SK-N-SH (cell line): ENCODE measurements at regions not wholly inside any gene's neighbourhood (a gene's known extent, or its start where the extent isn't known, plus 50 kb on each side); places are given as distances from the start of the nearest gene placed in this dataset.
"Not testable (repeated sequence)": the region's sequence is repeated elsewhere in the genome, so short reads cannot be mapped to it uniquely, and the experiment has no call there.

Experiments
- CTCF ChIA-PET: fragments of 300-600, 350-600 bp; formaldehyde crosslinking; extraction: SDS; loops from one replicate; lab custom pipeline; 2021; lab: Yijun Ruan, JAX
- POLR2A ChIA-PET: fragments of 350-600 bp; sonication (Branson Sonifier 250); formaldehyde crosslinking; extraction: SDS; loops from one replicate; lab custom pipeline; 2020; ENCODE audit warnings: antibody characterized with exemption, inconsistent platforms; lab: Yijun Ruan, JAX
- DNase-seq: peaks from one replicate; pipeline ENCODE4 v3.0.0; 2012
- H2AFZ ChIP-seq: fragments of 200-600 bp; sonication (generic); 2 replicates; pipeline ENCODE4 v1.8.1; 2016; ENCODE audit warnings: antibody characterized with exemption, mild to moderate bottlenecking, low read depth
- H3F3A ChIP-seq: fragments of 200-600 bp; sonication (generic); replicated peaks from 2 replicates; pipeline ENCODE3; 2016; ENCODE audit warnings: antibody characterized with exemption, mild to moderate bottlenecking; ENCODE audit not compliant: insufficient read depth
- H3K27ac ChIP-seq, 2 experiments: fragments of 200-500 bp in 1 of 2; fragments of 200-600 bp in 1 of 2; sonication (Bioruptor generic) in 1 of 2; sonication (generic), shearing (Covaris generic) in 1 of 2; 2 replicates each; pipeline versions ENCODE4 v1.5.1 to v1.6.1; 2014 to 2016; ENCODE audit warnings: low read depth in 2 of 2, inconsistent platforms in 1 of 2, low read length in 1 of 2, mild to moderate bottlenecking in 1 of 2, mixed read lengths in 1 of 2
- H3K27me3 ChIP-seq: fragments of 200-600 bp; sonication (generic), shearing (Covaris generic); 2 replicates; pipeline ENCODE4 v1.6.1; 2016; ENCODE audit warnings: mixed run types; ENCODE audit not compliant: insufficient read depth
- H3K36me3 ChIP-seq, 2 experiments: fragments of 200-500 bp in 1 of 2; fragments of 200-600 bp in 1 of 2; sonication (Bioruptor generic) in 1 of 2; sonication (generic) in 1 of 2; replicated peaks in 1 of 2; 2 replicates each; pipeline versions ENCODE3 to v1.5.1; 2014 to 2016; ENCODE audit warnings: low read length in 1 of 2, mild to moderate bottlenecking in 1 of 2; ENCODE audit not compliant: insufficient read depth in 2 of 2, control insufficient read depth in 1 of 2
- H3K4me1 ChIP-seq, 2 experiments: fragments of 200-500 bp in 1 of 2; fragments of 200-600 bp in 1 of 2; sonication (Bioruptor generic) in 1 of 2; sonication (generic), shearing (Covaris generic) in 1 of 2; 2 replicates each; pipeline versions ENCODE4 v1.5.1 to v1.6.1; 2014 to 2016; ENCODE audit warnings: low read depth in 1 of 2, low read length in 1 of 2, mixed run types in 1 of 2; ENCODE audit not compliant: insufficient read depth in 2 of 2, control insufficient read depth in 1 of 2
- H3K4me2 ChIP-seq: fragments of 200-600 bp; sonication (generic), shearing (Covaris generic); 2 replicates; pipeline ENCODE4 v1.6.1; 2017; ENCODE audit warnings: mixed run types
- H3K4me3 ChIP-seq, 2 experiments: fragments of 200-500 bp in 1 of 2; fragments of 200-600 bp in 1 of 2; sonication (Bioruptor generic) in 1 of 2; sonication (generic), shearing (Covaris generic) in 1 of 2; 2 replicates each; pipeline versions ENCODE4 v1.5.1 to v1.8.1; 2014 to 2016; ENCODE audit warnings: low read depth in 2 of 2, inconsistent platforms in 1 of 2, low read length in 1 of 2, mild to moderate bottlenecking in 1 of 2, mixed read lengths in 1 of 2, moderate library complexity in 1 of 2
- H3K79me2 ChIP-seq: fragments of 200-600 bp; sonication (generic); 2 replicates; pipeline ENCODE4 v1.8.1; 2017; ENCODE audit warnings: mild to moderate bottlenecking; ENCODE audit not compliant: insufficient read depth
- H3K9ac ChIP-seq: fragments of 200-600 bp; sonication (generic); 2 replicates; pipeline ENCODE4 v1.6.1; 2017; ENCODE audit warnings: mixed run types
- H3K9me2 ChIP-seq: fragments of 200-600 bp; sonication (generic); 2 replicates; pipeline ENCODE4 v1.6.1; 2017; ENCODE audit warnings: mixed run types
- H3K9me3 ChIP-seq: fragments of 200-600 bp; sonication (generic); 2 replicates; pipeline ENCODE4 v1.6.1; 2017; ENCODE audit warnings: mixed run types, mild to moderate bottlenecking, moderate library complexity
- H4K20me1 ChIP-seq: fragments of 200-600 bp; sonication (generic); 2 replicates; pipeline ENCODE4 v1.6.1; 2017; ENCODE audit warnings: mild to moderate bottlenecking, mixed run types; ENCODE audit not compliant: insufficient read depth
- CHD2 ChIP-seq: fragments of 150-350 bp; IDR thresholded peaks from 2 replicates; pipeline ENCODE4 v1.6.1; 2018; ENCODE audit warnings: low read length; ENCODE audit not compliant: partially characterized antibody
- EP300 ChIP-seq, 2 experiments: IDR thresholded peaks; 2 replicates each; pipeline versions ENCODE4 v1.4.0 to v1.6.1; 2012; ENCODE audit warnings: borderline replicate concordance in 1 of 2, low read depth in 1 of 2, low read length in 1 of 2
- EZH2phosphoT487 ChIP-seq: fragments of 200-600 bp; sonication (generic); IDR thresholded peaks from 2 replicates; pipeline ENCODE4 v1.6.1; 2017; ENCODE audit warnings: low read depth, mixed run types, mild to moderate bottlenecking, antibody characterized with exemption, moderate library complexity, borderline replicate concordance
- FOSL2 ChIP-seq: IDR thresholded peaks from 2 replicates; pipeline ENCODE4 v1.4.0; 2012; ENCODE audit warnings: low read depth, mild to moderate bottlenecking, moderate library complexity, borderline replicate concordance
- GATA2 ChIP-seq: sonication (generic); formaldehyde crosslinking; IDR thresholded peaks from 2 replicates; pipeline ENCODE4 v1.5.0; 2020; ENCODE audit warnings: mild to moderate bottlenecking, missing genetic modification reagents
- MXI1 ChIP-seq: IDR thresholded peaks from 2 replicates; pipeline ENCODE4 v1.6.1; 2012; ENCODE audit warnings: mild to moderate bottlenecking, low read depth, low read length, improper control_type of control experiment
- POLR2AphosphoS5 ChIP-seq: IDR thresholded peaks from 2 replicates; pipeline ENCODE4 v1.6.1; 2012; ENCODE audit warnings: low read depth, low read length
- RCOR1 ChIP-seq: fragments of 150-350 bp; IDR thresholded peaks from 2 replicates; pipeline ENCODE4 v1.6.1; 2017; ENCODE audit warnings: antibody characterized with exemption, low read length
- RFX5 ChIP-seq: IDR thresholded peaks from 2 replicates; pipeline ENCODE4 v1.6.1; 2012; ENCODE audit warnings: mild to moderate bottlenecking, improper control_type of control experiment, low read length
- SIN3A ChIP-seq: IDR thresholded peaks from 2 replicates; pipeline ENCODE4 v1.6.1; 2012; ENCODE audit warnings: low read depth, mild to moderate bottlenecking, low read length, moderate library complexity, borderline replicate concordance
- TAF1 ChIP-seq: IDR thresholded peaks from 2 replicates; pipeline ENCODE4 v1.6.1; 2012; ENCODE audit warnings: low read depth, mild to moderate bottlenecking, low read length, moderate library complexity, borderline replicate concordance
- TEAD4 ChIP-seq: IDR thresholded peaks from 2 replicates; pipeline ENCODE4 v1.4.0; 2012; ENCODE audit warnings: mild to moderate bottlenecking, borderline replicate concordance; ENCODE audit not compliant: insufficient read depth
- WGBS: methylation state at CpG from one replicate; pipeline ENCODE4 v1.1.6; 2017; ENCODE audit warnings: low lambda C conversion rate; 5-methylcytosine and 5-hydroxymethylcytosine counted together
- TF ChIP-seq, protein P1 (sequence below): fragments of 150-350 bp; IDR thresholded peaks from 2 replicates; pipeline ENCODE4 v1.6.1; 2016; ENCODE audit warnings: mild to moderate bottlenecking, low read depth, low read length
- TF ChIP-seq, protein P2 (sequence below): fragments of 150-350 bp; IDR thresholded peaks from 2 replicates; pipeline ENCODE4 v1.6.1; 2017; ENCODE audit warnings: antibody characterized with exemption, low read length, low read depth, borderline replicate concordance
- TF ChIP-seq, protein P3 (sequence below): IDR thresholded peaks from 2 replicates; pipeline ENCODE4; 2012
- TF ChIP-seq, protein P4 (sequence below): IDR thresholded peaks from 2 replicates; pipeline ENCODE4 v1.4.0; 2012; ENCODE audit warnings: low read depth

DNA sequence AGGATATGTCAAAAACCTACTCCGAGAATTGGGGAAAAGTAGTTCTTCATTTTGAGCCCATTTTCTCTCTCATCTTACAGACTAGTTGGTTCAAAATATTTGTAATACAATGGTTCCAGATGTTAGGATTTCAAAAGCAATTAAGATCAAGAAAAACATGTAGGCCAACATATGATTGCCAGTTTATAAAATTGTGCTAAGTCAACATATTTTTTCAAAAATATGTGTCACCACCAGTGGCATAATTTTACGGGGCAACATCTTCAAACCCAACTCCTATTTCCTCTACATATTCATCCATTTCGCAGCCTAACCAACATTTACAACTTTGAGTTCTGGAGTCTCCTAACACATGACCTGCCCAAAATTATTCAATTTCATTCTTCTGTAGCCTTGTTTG, 514.5 kb upstream of the TPK1 start:
- Histone ChIP-seq H3K27ac (no peak overlapping the region), H3K4me2 (no peak overlapping the region), H3F3A (no peaks in the 10 kb centered on the region), H3K79me2 (no peaks in the 10 kb centered on the region), H3K9ac (no peak overlapping the region), H3K27me3 (no peaks in the 10 kb centered on the region), H3K4me3 (no peak overlapping the region), H3K9me2 (peaks cover 3% of the 10 kb centered on the region; the same call in 1 of the 2 replicates), H2AFZ (no peak overlapping the region), H3K4me1 (no peaks in the 10 kb centered on the region), H4K20me1 (no peaks in the 10 kb centered on the region), H3K9me3 (peaks cover 2% of the 10 kb centered on the region; the same call in 1 of the 2 replicates), H3K36me3 (no peaks in the 10 kb centered on the region)
- 4% methylated on average over 3 of the region's 3 CpGs for WGBS
- ChIA-PET POLR2A (no interaction called here), CTCF (interaction anchor here (0.5 kb wide), 1 partner anchor 10 kb away, joined by 3 read pairs; no protein-coding TSS in a partner anchor)
- no peak for TF ChIP-seq TEAD4
- TF ChIP-seq, protein P1, sequence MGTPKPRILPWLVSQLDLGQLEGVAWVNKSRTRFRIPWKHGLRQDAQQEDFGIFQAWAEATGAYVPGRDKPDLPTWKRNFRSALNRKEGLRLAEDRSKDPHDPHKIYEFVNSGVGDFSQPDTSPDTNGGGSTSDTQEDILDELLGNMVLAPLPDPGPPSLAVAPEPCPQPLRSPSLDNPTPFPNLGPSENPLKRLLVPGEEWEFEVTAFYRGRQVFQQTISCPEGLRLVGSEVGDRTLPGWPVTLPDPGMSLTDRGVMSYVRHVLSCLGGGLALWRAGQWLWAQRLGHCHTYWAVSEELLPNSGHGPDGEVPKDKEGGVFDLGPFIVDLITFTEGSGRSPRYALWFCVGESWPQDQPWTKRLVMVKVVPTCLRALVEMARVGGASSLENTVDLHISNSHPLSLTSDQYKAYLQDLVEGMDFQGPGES = no peak
- no peak for TF ChIP-seq RFX5
- TF ChIP-seq TAF1 = no peak
- TF ChIP-seq, protein P2, sequence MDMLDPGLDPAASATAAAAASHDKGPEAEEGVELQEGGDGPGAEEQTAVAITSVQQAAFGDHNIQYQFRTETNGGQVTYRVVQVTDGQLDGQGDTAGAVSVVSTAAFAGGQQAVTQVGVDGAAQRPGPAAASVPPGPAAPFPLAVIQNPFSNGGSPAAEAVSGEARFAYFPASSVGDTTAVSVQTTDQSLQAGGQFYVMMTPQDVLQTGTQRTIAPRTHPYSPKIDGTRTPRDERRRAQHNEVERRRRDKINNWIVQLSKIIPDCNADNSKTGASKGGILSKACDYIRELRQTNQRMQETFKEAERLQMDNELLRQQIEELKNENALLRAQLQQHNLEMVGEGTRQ = no peak
- TF ChIP-seq FOSL2 = no peak
- no peak for DNase-seq

DNA sequence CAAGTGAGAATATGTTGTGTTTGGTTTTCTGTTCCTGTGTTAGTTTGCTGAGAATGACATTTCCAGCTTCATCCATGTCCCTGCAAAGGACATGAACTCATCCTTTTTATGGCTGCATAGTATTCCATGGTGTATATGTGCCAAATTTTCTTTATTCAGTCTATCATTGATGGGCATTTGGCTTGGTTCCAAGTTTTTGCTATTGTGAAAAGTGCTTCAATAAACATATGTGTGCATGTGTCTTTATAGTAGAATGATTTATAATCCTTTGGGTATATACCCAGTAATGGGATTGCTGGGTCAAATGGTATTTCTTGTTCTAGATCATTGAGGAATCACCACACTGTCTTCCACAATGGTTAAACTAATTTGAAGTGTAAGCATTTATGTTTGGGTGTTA, 513.6 kb upstream of the TPK1 start:
- H3K4me1 ChIP-seq, H3F3A ChIP-seq, H3K27ac ChIP-seq, DNase-seq, H3K9ac ChIP-seq, H3K79me2 ChIP-seq, H3K9me2 ChIP-seq, H3K36me3 ChIP-seq, H3K4me2 ChIP-seq, POLR2A ChIA-PET, CTCF ChIA-PET, H3K4me3 ChIP-seq, H3K9me3 ChIP-seq, H4K20me1 ChIP-seq, H2AFZ ChIP-seq, H3K27me3 ChIP-seq: not testable (repeated sequence)

DNA sequence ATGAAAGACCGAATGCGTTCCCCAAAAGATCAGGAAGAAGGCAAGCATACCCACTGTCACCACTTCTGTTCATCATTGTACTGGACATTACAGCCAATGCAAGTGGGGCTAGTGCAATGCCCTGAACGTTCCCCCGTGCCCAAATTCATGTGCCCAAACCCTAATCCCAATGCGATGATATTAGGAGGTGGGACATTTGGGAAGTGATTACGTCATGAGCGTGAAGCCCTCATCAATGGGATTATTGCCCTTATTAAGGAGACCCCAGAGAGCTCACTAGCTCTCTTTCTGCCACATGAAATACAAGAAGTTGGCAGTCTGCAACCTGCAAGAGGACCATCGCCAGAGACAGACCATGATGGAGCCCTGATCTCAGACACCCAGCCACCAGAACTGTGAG, 511.4 kb upstream of the TPK1 start:
- no peaks in the 10 kb centered on the region for H3K36me3 ChIP-seq
- TF ChIP-seq, protein P3, sequence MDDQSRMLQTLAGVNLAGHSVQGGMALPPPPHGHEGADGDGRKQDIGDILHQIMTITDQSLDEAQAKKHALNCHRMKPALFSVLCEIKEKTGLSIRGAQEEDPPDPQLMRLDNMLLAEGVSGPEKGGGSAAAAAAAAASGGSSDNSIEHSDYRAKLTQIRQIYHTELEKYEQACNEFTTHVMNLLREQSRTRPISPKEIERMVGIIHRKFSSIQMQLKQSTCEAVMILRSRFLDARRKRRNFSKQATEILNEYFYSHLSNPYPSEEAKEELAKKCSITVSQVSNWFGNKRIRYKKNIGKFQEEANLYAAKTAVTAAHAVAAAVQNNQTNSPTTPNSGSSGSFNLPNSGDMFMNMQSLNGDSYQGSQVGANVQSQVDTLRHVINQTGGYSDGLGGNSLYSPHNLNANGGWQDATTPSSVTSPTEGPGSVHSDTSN = no peak
- TF ChIP-seq MXI1 (no peak), GATA2 (no peak), EZH2phosphoT487 (no peak), CHD2 (no peak), RCOR1 (no peak), SIN3A (no peak), EP300 (IDR thresholded peaks at IDR 0.05; ENCODE audit: borderline replicate concordance in 1 of 2, low read depth in 1 of 2, low read length in 1 of 2) (no peak), POLR2AphosphoS5 (no peak), FOSL2 (no peak)
- TF ChIP-seq, protein P4, sequence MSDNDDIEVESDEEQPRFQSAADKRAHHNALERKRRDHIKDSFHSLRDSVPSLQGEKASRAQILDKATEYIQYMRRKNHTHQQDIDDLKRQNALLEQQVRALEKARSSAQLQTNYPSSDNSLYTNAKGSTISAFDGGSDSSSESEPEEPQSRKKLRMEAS = no peak
- TF ChIP-seq, protein P2 = no peak
- TF ChIP-seq, all 33 proteins: peak for 0
- Histone ChIP-seq H3K9me3 (peaks cover 4% of the 10 kb centered on the region; the same call in 1 of the 2 replicates), H3K27me3 (no peaks in the 10 kb centered on the region), H3F3A (no peaks in the 10 kb centered on the region), H4K20me1 (no peaks in the 10 kb centered on the region), H3K9me2 (peaks cover 4% of the 10 kb centered on the region; the same call in 1 of the 2 replicates), H3K4me3 (no peak overlapping the region), H3K4me1 (no peaks in the 10 kb centered on the region), H3K79me2 (no peaks in the 10 kb centered on the region), H3K9ac (no peak overlapping the region), H3K27ac (no peak overlapping the region), H2AFZ (no peak overlapping the region), H3K4me2 (no peak overlapping the region)
- ChIA-PET CTCF (no interaction called here), POLR2A (no interaction called here)
- WGBS = 17% methylated on average over 8 of the region's 8 CpGs
- DNase-seq = no peak
